PC-3 (cell line): ENCODE measurements at regions not wholly inside any gene's neighbourhood (a gene's known extent, or its start where the extent isn't known, plus 50 kb on each side); places are given as distances from the start of the nearest gene placed in this dataset.
"Not testable (repeated sequence)": the region's sequence is repeated elsewhere in the genome, so short reads cannot be mapped to it uniquely, and the experiment has no call there.

ENCODE experiments used
- ATAC-seq: fragments of 200-7000 bp; cut with Tn5 transposase; 2 replicates; pipeline ENCODE4 v1.9.1; 2020; ENCODE audit warnings: mild to moderate bottlenecking, moderate library complexity
- BruUV-seq: library from RNA; stranded (reverse); fragments of 400-500 nt; replicated peaks from 2 replicates; lab custom pipeline; 2021; lab: Mats Ljungman, UMichigan
- CTCF ChIA-PET: fragments of 300-600 bp; sonication (Branson Sonifier 250); formaldehyde crosslinking; loops from one replicate; lab custom pipeline; 2022; ENCODE audit warnings: antibody characterized with exemption; lab: Charles Lee
- POLR2A ChIA-PET: fragments of 300-600 bp; sonication (Branson Sonifier 250); formaldehyde crosslinking; loops from one replicate; lab custom pipeline; 2022; ENCODE audit warnings: antibody characterized with exemption; ENCODE audit not compliant: unreplicated experiment; lab: Charles Lee
- DNase-seq: peaks from one replicate; pipeline ENCODE4 v3.0.0-alpha.2; 2015
- H2AFZ ChIP-seq: fragments of 300-600 bp; sonication (generic); 2 replicates; pipeline ENCODE4 v1.6.0; 2016; ENCODE audit warnings: antibody characterized with exemption, low read length
- H3F3A ChIP-seq: fragments of 300-600 bp; sonication (generic); one replicate; pipeline ENCODE4 v1.6.0; 2017; ENCODE audit warnings: antibody characterized with exemption, low read length, control low read depth, mild to moderate bottlenecking; ENCODE audit not compliant: unreplicated experiment
- H3K27ac ChIP-seq: fragments of 300-600 bp; sonication (generic); 2 replicates; pipeline ENCODE4 v1.5.1; 2016; ENCODE audit warnings: mild to moderate bottlenecking, low read length
- H3K27me3 ChIP-seq: fragments of 300-600 bp; sonication (generic); 2 replicates; pipeline ENCODE4 v1.6.1; 2016; ENCODE audit warnings: low read length, mixed read lengths
- H3K36me3 ChIP-seq: fragments of 300-600 bp; sonication (generic); 2 replicates; pipeline ENCODE4 v1.6.1; 2016; ENCODE audit warnings: low read depth, mixed run types, low read length, mixed read lengths
- H3K4me1 ChIP-seq: fragments of 300-600 bp; sonication (generic); 2 replicates; pipeline ENCODE4 v1.5.1; 2016; ENCODE audit warnings: low read length; ENCODE audit not compliant: insufficient read depth
- H3K4me2 ChIP-seq: fragments of 300-600 bp; sonication (generic); 2 replicates; pipeline ENCODE4 v1.6.0; 2016; ENCODE audit warnings: low read length
- H3K4me3 ChIP-seq: fragments of 300-600 bp; sonication (generic); 2 replicates; pipeline ENCODE4 v1.5.1; 2016; ENCODE audit warnings: mild to moderate bottlenecking, low read length, mixed read lengths
- H3K79me2 ChIP-seq: fragments of 300-600 bp; sonication (generic); 2 replicates; pipeline ENCODE4 v1.6.1; 2017; ENCODE audit warnings: low read length, mixed read lengths
- H3K9ac ChIP-seq: fragments of 300-600 bp; sonication (generic); 2 replicates; pipeline ENCODE4 v1.6.0; 2016; ENCODE audit warnings: mild to moderate bottlenecking, low read length
- H3K9me2 ChIP-seq: fragments of 300-600 bp; sonication (generic); replicated peaks from 2 replicates; pipeline ENCODE4 v1.6.1; 2016; ENCODE audit warnings: mixed run types, low read length, mixed read lengths
- H3K9me3 ChIP-seq: fragments of 300-600 bp; sonication (generic); 2 replicates; pipeline ENCODE4 v1.6.1; 2016; ENCODE audit warnings: low read length, mixed read lengths
- H4K20me1 ChIP-seq: fragments of 300-600 bp; sonication (generic); 2 replicates; pipeline ENCODE4 v1.6.1; 2016; ENCODE audit warnings: low read length, mixed read lengths
- EZH2 ChIP-seq: fragments of 300-600 bp; sonication (generic); IDR thresholded peaks from one replicate; pipeline ENCODE4 v1.6.1; 2017; ENCODE audit warnings: antibody characterized with exemption, mild to moderate bottlenecking, low read length; ENCODE audit not compliant: unreplicated experiment
- EZH2phosphoT487 ChIP-seq: fragments of 300-600 bp; sonication (generic); IDR thresholded peaks from 2 replicates; pipeline ENCODE4 v1.6.1; 2018; ENCODE audit warnings: mild to moderate bottlenecking, antibody characterized with exemption, low read length, borderline replicate concordance
- intact Hi-C: fragments of 100-400 bp; cut with micrococcal nuclease; formaldehyde crosslinking; loops from 2 replicates; pipeline ENCODE4 v1.9.0; 2023
- TF ChIP-seq, protein P1 (sequence below): fragments of 300-600 bp; sonication (generic); conservative IDR thresholded peaks from 2 replicates; pipeline ENCODE4 v1.5.1; 2017; ENCODE audit warnings: antibody characterized with exemption, low read depth, mild to moderate bottlenecking, low read length

DNA sequence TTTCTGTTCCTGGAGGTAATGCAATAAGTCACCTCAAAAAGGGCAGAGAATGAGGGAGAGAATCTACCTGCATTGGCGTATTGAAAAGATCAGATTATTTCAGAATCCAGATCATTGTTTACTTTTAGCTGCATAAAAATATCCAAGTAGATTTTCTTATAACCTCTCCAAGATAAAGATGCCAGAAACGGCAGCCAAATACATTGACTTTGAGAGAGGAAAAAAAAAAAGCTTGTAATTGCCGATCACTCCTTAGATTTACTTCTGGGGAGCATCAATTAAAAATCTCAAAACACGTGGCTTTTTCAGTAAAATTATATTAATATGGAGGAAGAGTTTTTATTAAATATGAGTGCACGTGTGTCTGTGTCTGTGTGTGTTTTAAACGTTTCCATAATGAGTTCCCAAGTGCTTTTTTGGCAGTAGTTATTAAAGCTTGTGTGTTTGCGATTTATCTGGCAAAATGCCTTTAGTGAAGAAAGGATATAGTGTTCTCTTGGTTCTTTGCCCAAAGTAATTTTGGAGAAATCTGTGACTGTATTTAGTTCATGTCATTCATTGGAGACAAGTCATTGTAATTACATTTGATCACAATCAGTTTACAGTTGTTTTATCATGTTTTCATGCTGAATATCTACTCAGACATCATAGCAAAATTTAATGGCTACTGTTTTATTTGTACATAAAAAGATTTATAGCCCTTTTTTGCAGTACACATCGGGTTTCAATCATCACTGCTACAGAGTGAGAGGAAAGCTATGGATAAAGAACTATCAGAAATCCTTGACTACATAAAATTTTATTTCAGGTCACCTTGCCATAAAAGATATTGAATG is 176.1 kb downstream of the TM9SF2 start:
- no peaks in the 10 kb centered on the region for H3K9me2 ChIP-seq
- BruUV-seq = no TSS peak
- peak overlapping the region; percentile 12; the same call in 1 of the 2 replicates for H3K4me2 ChIP-seq
- H3K9me3 ChIP-seq = no peaks in the 10 kb centered on the region
- H3K36me3 ChIP-seq = no peaks in the 10 kb centered on the region
- DNase-seq (peak; percentile 47), ATAC-seq (peak; percentile 42)
- TF ChIP-seq, protein P1, sequence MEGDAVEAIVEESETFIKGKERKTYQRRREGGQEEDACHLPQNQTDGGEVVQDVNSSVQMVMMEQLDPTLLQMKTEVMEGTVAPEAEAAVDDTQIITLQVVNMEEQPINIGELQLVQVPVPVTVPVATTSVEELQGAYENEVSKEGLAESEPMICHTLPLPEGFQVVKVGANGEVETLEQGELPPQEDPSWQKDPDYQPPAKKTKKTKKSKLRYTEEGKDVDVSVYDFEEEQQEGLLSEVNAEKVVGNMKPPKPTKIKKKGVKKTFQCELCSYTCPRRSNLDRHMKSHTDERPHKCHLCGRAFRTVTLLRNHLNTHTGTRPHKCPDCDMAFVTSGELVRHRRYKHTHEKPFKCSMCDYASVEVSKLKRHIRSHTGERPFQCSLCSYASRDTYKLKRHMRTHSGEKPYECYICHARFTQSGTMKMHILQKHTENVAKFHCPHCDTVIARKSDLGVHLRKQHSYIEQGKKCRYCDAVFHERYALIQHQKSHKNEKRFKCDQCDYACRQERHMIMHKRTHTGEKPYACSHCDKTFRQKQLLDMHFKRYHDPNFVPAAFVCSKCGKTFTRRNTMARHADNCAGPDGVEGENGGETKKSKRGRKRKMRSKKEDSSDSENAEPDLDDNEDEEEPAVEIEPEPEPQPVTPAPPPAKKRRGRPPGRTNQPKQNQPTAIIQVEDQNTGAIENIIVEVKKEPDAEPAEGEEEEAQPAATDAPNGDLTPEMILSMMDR = no peak
- TF ChIP-seq EZH2 (no peak), EZH2phosphoT487 (no peak)
- H3K79me2 ChIP-seq = no peaks in the 10 kb centered on the region
- H4K20me1 ChIP-seq = no peaks in the 10 kb centered on the region
- POLR2A ChIA-PET = no interaction called here
- no peaks in the 10 kb centered on the region for H3F3A ChIP-seq
- CTCF ChIA-PET = no interaction called here
- H2AFZ ChIP-seq = no peak overlapping the region
- H3K27ac ChIP-seq = no peak overlapping the region
- no peak overlapping the region for H3K4me3 ChIP-seq
- H3K9ac ChIP-seq = no peak overlapping the region
- no peaks in the 10 kb centered on the region for H3K27me3 ChIP-seq
- intact Hi-C loops = no loop called here
- 0 out of 2 replicates have a peak, but pooled peaks cover 3% of the 10 kb centered on the region for H3K4me1 ChIP-seq

DNA sequence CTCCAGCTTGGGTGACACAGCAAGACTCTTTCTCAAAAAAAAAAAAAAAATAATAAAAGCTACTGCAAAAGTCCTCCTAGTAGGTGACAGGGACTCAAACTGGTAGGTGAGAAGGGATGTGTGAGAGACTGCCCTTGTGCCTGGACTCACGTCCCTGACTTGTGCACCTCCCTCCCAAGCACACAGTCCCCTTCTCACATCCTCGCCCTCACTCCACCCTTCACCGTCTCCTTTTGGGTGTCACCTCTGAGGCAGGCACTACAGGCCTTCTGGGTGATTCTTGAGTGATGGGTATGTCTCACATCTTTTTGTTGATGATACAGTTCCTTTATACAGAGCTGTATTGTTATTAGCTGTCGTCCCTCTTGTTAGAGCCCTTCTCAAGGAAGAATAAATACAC is 170.5 kb downstream of the TM9SF2 start:
- TF ChIP-seq EZH2phosphoT487 = no peak
- no peak for TF ChIP-seq EZH2
- TF ChIP-seq, protein P1 = no peak
- intact Hi-C loops = no loop called here
- no peak overlapping the region for H3K9ac ChIP-seq
- H3K9me3 ChIP-seq = no peaks in the 10 kb centered on the region
- DNase-seq (no peak), ATAC-seq (no peak)
- no peaks in the 10 kb centered on the region for H4K20me1 ChIP-seq
- no peak overlapping the region for H3K4me2 ChIP-seq
- H3K27me3 ChIP-seq = no peaks in the 10 kb centered on the region
- POLR2A ChIA-PET = no interaction called here
- CTCF ChIA-PET = no interaction called here
- no peak overlapping the region for H2AFZ ChIP-seq
- no peaks in the 10 kb centered on the region for H3K36me3 ChIP-seq
- no peaks in the 10 kb centered on the region for H3K79me2 ChIP-seq
- H3K27ac ChIP-seq = no peak overlapping the region
- no TSS peak for BruUV-seq
- no peak overlapping the region for H3K4me3 ChIP-seq
- no peaks in the 10 kb centered on the region for H3K9me2 ChIP-seq
- no peaks in the 10 kb centered on the region for H3K4me1 ChIP-seq
- no peaks in the 10 kb centered on the region for H3F3A ChIP-seq

DNA sequence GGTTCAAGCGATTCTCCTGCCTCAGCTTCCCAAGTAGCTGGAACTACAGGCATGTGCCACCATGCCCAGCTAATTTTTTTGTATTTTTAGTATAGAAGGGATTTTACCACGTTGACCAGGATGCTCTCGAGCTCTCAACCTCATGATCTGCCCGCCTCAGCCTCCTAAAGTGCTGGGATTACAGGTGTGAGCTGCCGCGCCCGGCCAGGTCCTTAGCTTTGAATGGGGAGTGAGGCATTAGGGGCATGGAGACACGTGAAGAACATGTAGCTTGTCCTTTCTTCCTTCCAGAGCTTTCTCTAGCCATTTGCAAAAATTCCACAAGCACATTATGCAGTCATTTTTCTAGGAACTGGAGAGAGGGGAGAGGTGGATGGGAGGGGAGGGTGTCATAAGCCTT is 167.8 kb downstream of the TM9SF2 start:
- H3K9ac ChIP-seq, H3K4me1 ChIP-seq, H3K27ac ChIP-seq, H3F3A ChIP-seq, H2AFZ ChIP-seq, H3K79me2 ChIP-seq, H3K9me2 ChIP-seq, ATAC-seq, H3K4me2 ChIP-seq, BruUV-seq, H4K20me1 ChIP-seq, H3K9me3 ChIP-seq, H3K4me3 ChIP-seq, CTCF ChIA-PET, DNase-seq, H3K27me3 ChIP-seq, H3K36me3 ChIP-seq, intact Hi-C loops: not testable (repeated sequence)
- POLR2A ChIA-PET = interaction anchor here (0.6 kb wide), 1 partner anchor 40 kb away, joined by 3 read pairs; no protein-coding TSS in a partner anchor
